GM18511 (cell line): ENCODE measurements at regions not wholly inside any gene's neighbourhood (a gene's known extent, or its start where the extent isn't known, plus 50 kb on each side); places are given as distances from the start of the nearest gene placed in this dataset.

Source experiments
- ATAC-seq: cut with Tn5 transposase; IDR thresholded peaks from one replicate; pipeline ENCODE4 v1.9.1; 2021; ENCODE audit warnings: mild to moderate bottlenecking, moderate library complexity; ENCODE audit not compliant: unreplicated experiment

DNA sequence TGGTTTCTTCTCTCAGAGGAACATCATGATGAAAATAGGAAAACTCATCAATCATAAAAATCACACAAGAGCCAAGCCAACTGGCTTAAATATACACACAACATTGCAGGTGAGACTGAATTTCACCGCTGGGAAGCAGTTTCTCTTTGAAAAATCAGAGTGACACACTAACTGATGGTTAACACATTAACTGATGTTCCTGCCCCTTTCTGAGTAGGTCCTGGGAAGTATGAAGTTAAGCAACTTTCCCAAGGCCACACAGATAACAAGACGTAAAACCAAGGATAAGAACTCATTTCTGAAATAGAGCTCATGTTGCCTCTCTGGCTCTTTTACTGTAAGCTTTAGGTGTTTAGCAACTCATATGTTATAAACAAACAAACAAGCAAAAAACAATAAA lies 813.7 kb upstream of the HS3ST1 start:
- no peak for ATAC-seq

DNA sequence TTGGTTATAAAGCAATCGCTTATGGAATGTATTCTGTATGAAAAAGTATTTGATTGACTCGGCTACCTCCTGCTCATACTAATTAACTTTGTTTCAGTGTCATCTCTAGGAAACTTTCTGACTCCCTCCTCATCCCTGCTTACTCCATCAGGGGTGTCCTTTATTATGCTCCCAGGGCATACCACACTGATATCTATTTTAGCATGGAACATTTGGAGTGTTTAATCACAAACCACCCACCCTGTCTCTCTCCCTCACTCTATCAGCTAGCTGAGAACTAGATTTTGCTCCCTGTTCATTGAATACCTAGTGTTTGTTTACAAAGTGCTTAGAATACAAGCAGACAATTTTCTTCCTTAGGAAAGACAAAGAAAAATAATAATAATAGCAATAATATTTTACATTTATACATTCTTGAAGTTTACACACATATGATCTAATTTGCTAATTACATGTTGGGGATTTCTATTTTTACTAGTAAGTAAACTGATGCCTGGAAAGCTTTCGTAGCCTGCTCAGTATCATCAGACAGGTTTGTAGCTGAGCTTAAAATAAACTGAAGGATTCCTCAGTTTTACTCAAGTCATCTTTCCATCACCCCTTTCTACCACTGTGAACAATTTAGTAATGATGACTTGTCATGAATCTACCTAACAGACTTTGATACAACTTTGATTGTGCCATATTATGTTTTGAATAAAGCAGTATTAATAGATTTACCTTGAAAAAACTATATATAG lies 811.4 kb upstream of the HS3ST1 start:
- no peak for ATAC-seq

DNA sequence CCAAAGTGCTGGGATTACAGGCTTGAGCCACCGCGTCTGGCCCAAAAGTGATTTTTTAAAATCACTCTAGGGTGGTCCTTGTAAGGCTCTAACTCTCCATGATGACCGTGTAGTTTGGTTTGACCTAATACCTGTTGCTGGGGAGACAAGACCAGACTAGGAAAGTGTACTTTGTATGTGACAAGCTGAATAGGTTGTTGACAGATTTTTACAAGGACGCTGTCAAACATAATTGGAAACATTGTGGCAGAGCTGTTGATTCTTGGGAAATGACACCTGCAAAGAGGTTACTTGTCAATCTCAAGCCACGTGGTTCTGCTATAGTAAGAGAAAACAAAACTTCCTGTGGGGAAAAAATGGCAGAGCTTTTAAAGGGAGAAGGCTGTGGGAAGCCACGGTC lies 802.4 kb upstream of the HS3ST1 start:
- ATAC-seq, result no peak

DNA sequence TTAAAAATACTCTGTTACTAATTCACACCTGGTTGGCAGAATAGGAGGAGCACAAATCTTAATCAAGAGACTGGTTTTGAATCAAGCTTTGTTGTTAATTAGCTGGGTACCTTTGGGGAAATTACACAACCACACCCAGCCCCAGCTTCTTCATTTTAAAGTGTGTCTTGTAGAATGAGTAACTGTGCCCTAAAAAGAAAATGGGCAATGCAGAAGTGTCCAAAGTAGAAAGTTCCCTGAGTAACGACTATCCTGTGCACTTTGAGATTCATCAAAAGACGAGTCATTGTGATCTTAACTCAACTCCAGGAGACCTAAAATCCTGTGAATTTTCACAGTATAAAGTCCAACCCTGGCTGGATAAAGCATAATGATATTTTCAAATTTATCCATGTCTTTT lies 792.3 kb upstream of the HS3ST1 start:
- ATAC-seq, result no peak

DNA sequence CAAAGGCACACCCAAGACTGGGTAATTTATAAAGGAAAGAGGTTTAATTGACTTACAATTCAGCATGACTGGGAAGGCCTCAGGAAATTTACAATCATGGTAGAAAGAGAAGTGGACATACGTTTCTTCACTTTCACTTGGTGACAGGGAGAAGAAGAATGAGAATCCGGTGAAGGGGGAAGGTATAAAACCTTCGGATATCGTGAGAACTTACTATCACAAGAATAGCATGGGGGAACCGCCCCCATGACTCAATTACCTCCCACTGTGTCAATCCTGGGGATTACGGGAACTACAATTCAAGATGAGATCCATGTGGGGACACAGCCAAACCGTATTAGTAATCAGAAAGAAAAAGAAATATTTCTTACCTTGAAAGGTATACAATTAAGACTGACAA lies 782.9 kb upstream of the HS3ST1 start:
- ATAC-seq, result no peak

DNA sequence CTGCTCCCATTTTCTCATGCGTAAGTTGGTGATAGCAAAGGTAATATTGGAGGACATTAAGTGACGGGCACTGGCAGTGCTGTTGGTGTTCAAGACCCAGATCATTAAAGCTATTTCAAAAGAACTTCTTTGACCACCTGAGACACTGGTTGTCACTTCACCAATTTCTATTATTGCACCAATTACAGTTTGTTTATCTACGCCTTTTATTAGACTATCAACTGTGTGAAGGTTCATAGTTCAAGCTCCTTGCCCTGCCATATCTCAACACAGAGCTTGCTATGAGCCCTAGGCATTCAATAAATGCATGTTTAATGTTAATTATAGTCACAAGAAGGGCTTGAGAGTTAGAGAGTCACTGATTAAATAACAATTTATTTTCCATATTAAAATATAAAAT lies 778.7 kb upstream of the HS3ST1 start:
- ATAC-seq, result no peak

- no peak for ATAC-seq
Observed at GRCh38 chr4:12206091-12206490, 777.4 kb upstream of the HS3ST1 start.

- ATAC-seq, result no peak
Observed at GRCh38 chr4:12203945-12204344, 775.3 kb upstream of the HS3ST1 start.

DNA sequence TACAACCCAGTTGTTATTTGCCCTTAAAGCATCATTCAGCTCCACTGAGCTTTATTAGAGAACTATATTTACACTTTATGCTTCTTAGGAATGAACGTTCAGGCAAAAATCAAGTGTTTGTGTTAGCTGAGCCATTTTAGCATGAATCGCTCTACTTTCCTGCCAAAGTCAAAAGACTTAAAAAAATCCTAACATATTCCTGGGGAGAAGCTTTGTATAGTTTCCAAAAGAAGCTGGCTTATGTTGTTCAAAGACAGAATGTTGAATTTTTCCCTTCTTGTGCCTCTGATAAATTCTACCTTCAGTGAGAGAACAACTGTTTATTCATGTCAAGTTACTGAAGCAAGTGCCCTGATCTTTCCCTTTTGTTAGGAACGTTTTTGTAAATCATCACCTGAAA lies 771.5 kb upstream of the HS3ST1 start:
- ATAC-seq, result no peak

DNA sequence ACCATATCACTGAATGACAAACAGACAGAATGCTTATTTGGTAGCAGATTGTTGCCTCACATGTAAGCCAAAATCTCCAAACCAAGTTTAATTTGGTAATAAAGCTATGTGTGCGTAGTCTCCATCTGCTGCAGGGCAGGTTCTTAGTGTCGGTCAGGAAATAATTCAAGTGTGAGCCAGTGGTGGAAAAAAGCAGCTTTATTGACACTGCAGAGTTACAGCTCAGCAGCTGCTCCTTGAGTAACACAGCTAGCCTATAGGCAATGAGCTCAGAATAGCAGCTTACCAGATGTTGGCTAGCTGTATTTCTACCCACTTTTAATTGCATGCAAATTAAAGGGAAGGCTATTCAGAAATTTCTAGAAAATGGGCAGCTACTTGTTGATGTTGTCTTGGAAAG lies 757.8 kb upstream of the HS3ST1 start:
- ATAC-seq, result no peak

DNA sequence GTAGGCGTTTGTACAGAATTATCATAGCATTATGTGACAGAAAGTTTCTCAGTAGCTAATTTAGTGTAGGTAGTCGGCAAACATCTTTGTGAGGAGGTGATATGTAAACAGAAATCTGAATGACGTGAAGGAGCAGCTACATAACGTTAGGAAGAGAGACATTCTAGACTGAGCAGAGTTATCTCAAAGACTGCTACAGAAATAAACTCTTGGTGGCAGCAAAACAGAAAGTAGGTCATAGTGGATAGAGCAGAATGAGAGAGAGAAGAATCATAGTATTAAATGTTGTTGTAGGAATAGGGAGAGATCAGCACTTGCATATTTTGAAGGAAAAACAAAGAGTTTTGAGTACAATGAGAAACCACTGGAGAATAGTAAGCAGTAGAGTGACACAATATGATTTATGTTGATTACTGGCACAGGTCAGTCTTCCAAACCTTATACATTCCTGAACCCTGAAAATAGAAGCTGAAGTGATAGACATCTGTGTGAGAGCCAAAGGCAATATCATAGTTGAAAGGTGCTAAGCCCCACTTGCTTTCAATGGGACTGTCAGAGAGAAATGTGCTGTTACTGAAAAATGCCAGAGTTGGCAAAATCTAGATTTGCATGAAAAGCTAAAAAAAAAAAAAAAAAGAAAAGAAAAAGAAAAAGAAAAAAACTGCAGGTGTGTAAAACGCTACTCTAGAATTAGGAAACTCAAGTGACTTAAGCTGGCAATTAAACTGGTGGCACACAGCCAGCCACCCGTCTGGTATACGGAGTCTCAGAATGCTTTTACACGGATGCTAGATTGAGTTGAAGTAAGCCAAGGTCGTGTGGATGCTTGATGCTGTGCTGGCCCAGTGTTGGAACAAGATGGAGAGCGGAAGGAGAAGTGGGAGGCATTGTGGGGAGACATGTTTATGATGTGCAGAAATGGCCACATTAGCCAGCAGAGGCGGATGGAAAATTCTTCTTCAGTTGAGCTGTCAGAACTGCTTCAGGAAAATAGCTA lies 750.2 kb upstream of the HS3ST1 start:
- no peak for ATAC-seq

DNA sequence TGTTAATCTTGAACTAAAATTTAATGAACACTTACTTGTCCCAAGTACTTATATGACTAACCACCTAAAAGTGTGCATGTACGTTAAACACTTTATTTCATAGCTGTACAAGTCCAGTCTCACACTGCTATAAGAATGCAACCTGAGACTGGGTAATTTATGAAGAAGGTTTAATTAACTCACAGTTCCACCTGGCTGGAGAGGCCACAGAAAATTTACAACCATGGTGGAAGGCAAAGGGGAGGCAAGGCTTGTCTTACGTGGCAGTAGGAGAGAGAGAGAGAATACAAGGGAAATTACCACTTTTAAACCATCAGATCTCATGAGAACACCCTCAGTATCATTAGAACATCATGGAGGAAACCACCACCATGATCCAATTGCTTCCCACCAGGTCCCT lies 748.7 kb upstream of the HS3ST1 start:
- ATAC-seq, result no peak

DNA sequence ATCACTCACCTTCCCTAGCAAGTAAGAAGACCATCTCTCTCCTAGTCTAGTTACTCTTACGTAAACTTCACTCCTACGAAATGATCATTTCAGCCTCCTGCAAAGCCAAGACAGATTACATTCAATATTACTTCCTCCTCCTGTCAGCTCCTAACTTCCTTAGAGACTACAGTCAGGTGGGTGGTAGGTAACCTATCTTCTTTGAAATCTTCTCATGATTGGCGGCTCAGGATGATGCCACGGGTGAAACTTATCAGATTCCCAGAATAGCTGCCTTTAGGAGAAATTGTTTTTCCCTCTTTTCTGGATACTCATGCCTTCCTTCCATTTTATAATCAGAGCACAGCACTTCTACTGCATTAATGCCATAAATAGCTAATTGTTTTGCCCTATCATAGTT lies 744.8 kb upstream of the HS3ST1 start:
- no peak for ATAC-seq

GRCh38 chr4:12172198-12172973 lies 743.7 kb upstream of the HS3ST1 start:
- ATAC-seq, result no peak

- no peak for ATAC-seq
Observed at GRCh38 chr4:12170308-12170707, 741.6 kb upstream of the HS3ST1 start.

DNA sequence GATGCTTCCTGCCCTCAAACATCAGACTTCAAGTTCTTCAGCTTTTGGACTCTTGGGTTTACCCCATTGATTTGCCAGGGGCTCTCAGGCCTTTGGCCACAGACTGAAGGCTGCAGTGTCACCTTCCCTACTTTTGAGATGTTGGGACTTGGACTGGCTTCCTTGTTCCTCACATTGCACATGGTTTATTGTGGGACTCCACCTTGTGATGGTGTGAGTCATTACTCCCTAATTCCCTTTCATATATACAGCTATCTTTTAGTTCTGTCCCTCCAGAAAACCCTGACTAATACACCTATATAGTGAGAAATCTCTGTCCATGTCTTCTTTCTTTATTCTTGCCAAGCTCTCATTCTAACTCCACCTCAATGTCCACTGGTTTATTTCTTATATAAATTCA lies 736.9 kb upstream of the HS3ST1 start:
- ATAC-seq, result no peak

DNA sequence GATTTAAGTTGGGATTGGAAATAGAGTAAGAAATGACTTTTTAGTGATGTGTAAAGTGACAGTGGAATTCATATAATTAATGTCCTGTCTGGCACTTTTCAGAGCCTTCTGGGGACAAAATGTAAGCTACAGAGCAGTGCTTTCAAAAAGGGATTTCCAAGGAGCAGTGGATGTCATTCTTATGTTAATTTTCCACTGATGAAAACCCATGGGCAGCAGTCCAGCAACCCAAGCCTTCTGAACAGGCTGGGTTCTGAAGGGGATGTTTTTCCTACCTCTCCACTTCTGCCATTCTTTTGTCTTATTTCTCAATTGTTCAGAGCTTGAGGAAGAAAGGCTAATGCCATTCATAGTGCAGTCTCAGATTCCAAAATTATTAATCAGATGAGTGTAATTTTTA lies 717.6 kb upstream of the HS3ST1 start:
- ATAC-seq, result no peak

GRCh38 chr4:12145768-12146167 lies 717.1 kb upstream of the HS3ST1 start:
- no peak for ATAC-seq

GRCh38 chr4:12145106-12145505 lies 716.4 kb upstream of the HS3ST1 start:
- ATAC-seq, result no peak

DNA sequence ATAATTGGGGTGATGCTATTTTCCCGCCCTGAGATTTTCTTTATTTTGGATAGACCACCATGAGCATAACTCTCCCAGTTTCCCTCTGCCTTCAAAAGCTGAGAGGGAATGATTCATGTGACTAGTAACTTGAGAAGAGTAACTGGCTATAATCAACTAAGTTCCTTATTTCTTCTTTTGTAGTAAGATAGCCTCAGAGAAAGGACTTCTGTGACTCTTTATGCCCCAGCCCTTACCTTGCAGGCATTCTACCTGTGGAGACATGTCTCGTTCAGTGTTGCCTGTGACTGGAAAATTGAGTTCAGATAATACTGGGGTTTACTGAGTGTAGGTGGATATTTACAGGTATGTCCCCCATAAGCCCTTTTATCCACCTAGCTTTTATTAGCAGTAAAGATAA lies 715.4 kb upstream of the HS3ST1 start:
- ATAC-seq, result no peak

GRCh38 chr4:12140864-12141263 lies 712.2 kb upstream of the HS3ST1 start:
- ATAC-seq, result no peak
